ENCODE measurements at regions not wholly inside any gene's neighbourhood (a gene's known extent, or its start where the extent isn't known, plus 50 kb on each side); places are given as distances from the start of the nearest gene placed in this dataset.

DNA sequence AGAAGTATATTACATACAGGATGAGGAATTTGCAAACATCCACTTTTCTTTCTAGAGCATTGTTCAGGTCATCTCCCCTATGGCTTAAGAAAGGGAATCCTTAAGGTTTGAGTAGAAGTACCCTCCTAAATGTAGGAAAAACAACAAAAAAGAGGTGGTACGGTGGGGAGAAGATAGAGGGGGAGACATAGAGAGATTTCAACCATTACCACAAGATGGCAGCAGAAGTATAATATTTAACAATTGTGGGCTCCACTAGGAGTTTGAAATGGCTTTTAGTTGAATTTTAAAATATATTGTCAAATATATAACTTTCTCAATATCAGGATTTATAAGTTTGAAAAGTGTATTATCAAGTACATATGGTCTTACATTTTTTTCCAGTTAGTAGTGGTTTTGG lies 72.7 kb upstream of the PRKG1 start:
- no peak overlapping the region for H3K4me3 Mint-ChIP-seq
- no peaks in the 10 kb centered on the region for H3K9me3 Mint-ChIP-seq
- Histone ChIP-seq H4K8ac (replicated peaks; ENCODE audit: insufficient read length, low read depth, low read length) (no peak overlapping the region), H3K27me3 (ENCODE audit: insufficient read depth, low read length) (no peaks in the 10 kb centered on the region), H2BK20ac (ENCODE audit: low read depth, low read length, poor library complexity, severe bottlenecking) (no peak overlapping the region), H3K27ac (ENCODE audit: insufficient read length, low read depth, low read length) (no peak overlapping the region), H3K4ac (ENCODE audit: low read depth, low read length) (no peak overlapping the region), H3K79me1 (ENCODE audit: insufficient read depth, low read depth, low read length, poor library complexity, severe bottlenecking) (no peaks in the 10 kb centered on the region), H4K91ac (ENCODE audit: insufficient read length, low read depth, low read length) (no peak overlapping the region), H3K18ac (ENCODE audit: insufficient read length, low read depth, low read length) (no peak overlapping the region), H3K9me3 (ENCODE audit: control insufficient read depth, low read depth, low read length) (no peaks in the 10 kb centered on the region), H2AFZ (ENCODE audit: low read length) (no peak overlapping the region), H3K23me2 (ENCODE audit: insufficient read length, low read depth, low read length, poor library complexity, severe bottlenecking) (no peaks in the 10 kb centered on the region), H3T11ph (ENCODE audit: low read length) (no peak overlapping the region), H2BK5ac (ENCODE audit: insufficient read length, low read length) (no peak overlapping the region), H3K23ac (ENCODE audit: insufficient read length, low read depth, low read length) (no peak overlapping the region), H2BK15ac (ENCODE audit: low read depth, low read length) (no peak overlapping the region), H2BK120ac (ENCODE audit: low read depth, low read length, poor library complexity, severe bottlenecking) (no peak overlapping the region), H2BK12ac (ENCODE audit: insufficient read length, low read depth, low read length) (no peak overlapping the region), H3K56ac (ENCODE audit: insufficient read length, low read depth, low read length) (no peak overlapping the region), H2AK5ac (ENCODE audit: insufficient read length, low read length) (no peak overlapping the region), H3K4me1 (ENCODE audit: insufficient read depth, low read length) (0 out of 2 replicates have a peak, but pooled peaks cover 3% of the 10 kb centered on the region), H3K4me2 (ENCODE audit: insufficient read depth, insufficient read length, low read length) (no peak overlapping the region), H3K14ac (ENCODE audit: insufficient read depth, low read length) (no peak overlapping the region), H4K5ac (ENCODE audit: insufficient read length, low read depth, low read length) (no peak overlapping the region), H4K20me1 (ENCODE audit: control insufficient read depth, insufficient read depth, insufficient read length) (no peaks in the 10 kb centered on the region), H3K9ac (ENCODE audit: extremely low read depth, insufficient read length, low read length) (no peak overlapping the region), H3K79me2 (ENCODE audit: insufficient read depth, low read length) (no peaks in the 10 kb centered on the region)
- H3K36me3 Mint-ChIP-seq (ENCODE audit: insufficient read depth in 1 of 3, low read depth in 3 of 3), result no peaks in the 10 kb centered on the region
- no peak overlapping the region for H3K27ac Mint-ChIP-seq
- peaks cover 12 to 14% of the 10 kb centered on the region in 2 experiments for H3K4me1 Mint-ChIP-seq
- no CpG with 5 or more reads among the region's 1 CpG for WGBS (ENCODE audit: extremely low coverage, insufficient read length, low lambda C conversion rate)
- DNase-seq, result no peak
- TF ChIP-seq, protein P1, sequence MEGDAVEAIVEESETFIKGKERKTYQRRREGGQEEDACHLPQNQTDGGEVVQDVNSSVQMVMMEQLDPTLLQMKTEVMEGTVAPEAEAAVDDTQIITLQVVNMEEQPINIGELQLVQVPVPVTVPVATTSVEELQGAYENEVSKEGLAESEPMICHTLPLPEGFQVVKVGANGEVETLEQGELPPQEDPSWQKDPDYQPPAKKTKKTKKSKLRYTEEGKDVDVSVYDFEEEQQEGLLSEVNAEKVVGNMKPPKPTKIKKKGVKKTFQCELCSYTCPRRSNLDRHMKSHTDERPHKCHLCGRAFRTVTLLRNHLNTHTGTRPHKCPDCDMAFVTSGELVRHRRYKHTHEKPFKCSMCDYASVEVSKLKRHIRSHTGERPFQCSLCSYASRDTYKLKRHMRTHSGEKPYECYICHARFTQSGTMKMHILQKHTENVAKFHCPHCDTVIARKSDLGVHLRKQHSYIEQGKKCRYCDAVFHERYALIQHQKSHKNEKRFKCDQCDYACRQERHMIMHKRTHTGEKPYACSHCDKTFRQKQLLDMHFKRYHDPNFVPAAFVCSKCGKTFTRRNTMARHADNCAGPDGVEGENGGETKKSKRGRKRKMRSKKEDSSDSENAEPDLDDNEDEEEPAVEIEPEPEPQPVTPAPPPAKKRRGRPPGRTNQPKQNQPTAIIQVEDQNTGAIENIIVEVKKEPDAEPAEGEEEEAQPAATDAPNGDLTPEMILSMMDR (conservative IDR thresholded peaks at IDR 0.05), result peak; percentile 84
- no peaks in the 10 kb centered on the region for H3K27me3 Mint-ChIP-seq (ENCODE audit: low read depth)

All from H9 (cell line).